Stomach (tissue), 8 donors: ENCODE measurements at regions not wholly inside any gene's neighbourhood (a gene's known extent, or its start where the extent isn't known, plus 50 kb on each side); places are given as distances from the start of the nearest gene placed in this dataset.

Source experiments
- DNase-seq, 2 donors: peaks; one replicate each; pipeline versions ENCODE4 v3.0.0 to v3.0.0-alpha.2; 2013 to 2019
- H3K27ac ChIP-seq, 5 donors: fragments of 200-600 bp in 4 of 5; sonication (generic) in 4 of 5; one replicate each; pipeline ENCODE4 v1.5.1; 2013 to 2019; ENCODE audit warnings: mild to moderate bottlenecking in 1 of 5, moderate library complexity in 1 of 5
- H3K27me3 ChIP-seq, 3 donors: fragments of 200-600 bp; sonication (generic); one replicate each; pipeline ENCODE4 v1.5.1; 2017 to 2019; ENCODE audit warnings: mixed run types in 1 of 3
- H3K36me3 ChIP-seq, 4 donors: fragments of 200-600 bp; sonication (generic); 1 replicate in 3 of 4; 2 replicates in 1 of 4; pipeline ENCODE4 v1.5.1; 2016 to 2019
- H3K4me1 ChIP-seq, 4 donors: fragments of 200-600 bp; sonication (generic); one replicate each; pipeline ENCODE4 v1.5.1; 2016 to 2019
- H3K4me3 ChIP-seq, 4 donors: fragments of 200-600 bp; sonication (generic) in 3 of 4; one replicate each; pipeline ENCODE4 v1.5.1; 2016 to 2019; ENCODE audit warnings: mild to moderate bottlenecking in 1 of 4
- H3K9me3 ChIP-seq, 4 donors: fragments of 200-600 bp; sonication (generic); one replicate each; pipeline ENCODE4 v1.5.1; 2016 to 2019
- EP300 ChIP-seq: sonication (generic); formaldehyde crosslinking; IDR thresholded peaks from one replicate; pipeline ENCODE4 v1.6.1; 2017; ENCODE audit warnings: antibody characterized with exemption
- POLR2A ChIP-seq, 4 donors: fragments of 450-650 bp; IDR thresholded peaks; one replicate each; pipeline ENCODE4 v1.6.1; 2016; ENCODE audit warnings: antibody characterized with exemption in 4 of 4, control low read depth in 2 of 4, mild to moderate bottlenecking in 1 of 4, moderate library complexity in 1 of 4
- POLR2AphosphoS5 ChIP-seq, 3 donors: sonication (generic); formaldehyde crosslinking; IDR thresholded peaks; one replicate each; pipeline ENCODE4 v1.6.1; 2016; ENCODE audit warnings: antibody characterized with exemption in 3 of 3
- WGBS, 5 donors: extraction: QIAGEN DNeasy Blood & Tissue Kit in 3 of 5; methylation state at CpG; one replicate each; pipeline versions ENCODE4 v1.1.5 to v1.1.7; 2013 to 2018; 5-methylcytosine and 5-hydroxymethylcytosine counted together
- intact Hi-C: fragments of 100-400 bp; cut with DNase I; formaldehyde crosslinking; loops from one replicate; pipeline ENCODE4 v1.15.1; 2023; ENCODE audit warnings: low total_unique reads
- TF ChIP-seq, protein P1 (sequence below), 7 experiments: fragments of 450-650 bp in 4 of 7; fragments of 200-600 bp in 3 of 7; sonication (generic) in 3 of 7; IDR thresholded peaks; one replicate each; pipeline ENCODE4 v1.5.1; 2016 to 2019; ENCODE audit warnings: antibody characterized with exemption in 7 of 7, control low read depth in 2 of 7, mild to moderate bottlenecking in 1 of 7
- donor health status: healthy with polysubstance abuse.
- donor health status: Bipolar disorder and iron deficiency.
- donor health status: healthy.

DNA sequence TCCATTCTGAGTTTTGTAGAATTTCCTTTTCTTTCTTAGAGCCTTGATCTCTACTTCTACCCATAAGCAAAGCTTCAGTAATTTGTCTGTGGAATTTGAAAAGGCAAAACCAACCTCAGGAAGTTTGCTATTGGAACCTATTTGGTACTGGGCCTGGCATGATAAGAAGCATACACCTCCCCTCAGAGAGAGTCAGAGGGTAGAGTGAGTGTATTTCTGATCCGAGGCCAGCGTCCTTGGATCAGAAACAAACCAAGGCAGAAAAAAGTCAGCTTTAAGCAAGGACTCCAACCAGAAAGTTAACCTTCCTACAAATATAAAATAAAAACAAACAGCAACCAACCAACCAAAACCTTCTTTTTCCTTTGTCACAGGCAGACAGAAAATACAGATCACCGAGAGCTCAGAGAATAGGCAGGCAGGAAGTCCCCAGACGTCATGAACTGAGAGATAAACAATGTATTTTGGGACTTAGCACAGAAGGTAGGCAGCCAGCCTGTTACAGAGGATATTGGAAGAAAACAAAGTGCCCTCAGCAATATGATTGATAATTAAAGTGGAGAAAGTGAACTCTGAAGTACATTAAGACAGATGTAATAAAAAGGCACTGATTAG is 141.5 kb downstream of the NEDD1 start:
- no peak overlapping the region for H3K4me3 ChIP-seq
- TF ChIP-seq, protein P1, sequence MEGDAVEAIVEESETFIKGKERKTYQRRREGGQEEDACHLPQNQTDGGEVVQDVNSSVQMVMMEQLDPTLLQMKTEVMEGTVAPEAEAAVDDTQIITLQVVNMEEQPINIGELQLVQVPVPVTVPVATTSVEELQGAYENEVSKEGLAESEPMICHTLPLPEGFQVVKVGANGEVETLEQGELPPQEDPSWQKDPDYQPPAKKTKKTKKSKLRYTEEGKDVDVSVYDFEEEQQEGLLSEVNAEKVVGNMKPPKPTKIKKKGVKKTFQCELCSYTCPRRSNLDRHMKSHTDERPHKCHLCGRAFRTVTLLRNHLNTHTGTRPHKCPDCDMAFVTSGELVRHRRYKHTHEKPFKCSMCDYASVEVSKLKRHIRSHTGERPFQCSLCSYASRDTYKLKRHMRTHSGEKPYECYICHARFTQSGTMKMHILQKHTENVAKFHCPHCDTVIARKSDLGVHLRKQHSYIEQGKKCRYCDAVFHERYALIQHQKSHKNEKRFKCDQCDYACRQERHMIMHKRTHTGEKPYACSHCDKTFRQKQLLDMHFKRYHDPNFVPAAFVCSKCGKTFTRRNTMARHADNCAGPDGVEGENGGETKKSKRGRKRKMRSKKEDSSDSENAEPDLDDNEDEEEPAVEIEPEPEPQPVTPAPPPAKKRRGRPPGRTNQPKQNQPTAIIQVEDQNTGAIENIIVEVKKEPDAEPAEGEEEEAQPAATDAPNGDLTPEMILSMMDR (IDR thresholded peaks at IDR 0.05), result no peak
- TF ChIP-seq POLR2A (IDR thresholded peaks at IDR 0.05) (no peak), POLR2AphosphoS5 (IDR thresholded peaks at IDR 0.05) (no peak), EP300 (no peak)
- H3K4me1 ChIP-seq, result no peaks in the 10 kb centered on the region
- H3K27me3 ChIP-seq, result no peaks in the 10 kb centered on the region
- no peaks in the 10 kb centered on the region for H3K36me3 ChIP-seq
- H3K27ac ChIP-seq, result no peak overlapping the region
- H3K9me3 ChIP-seq, result no peaks in the 10 kb centered on the region
- DNase-seq, result peak in 1 of 2 donors; percentile 11
- intact Hi-C loops, result no loop called here
- WGBS, 5 donors, result 32 to 45% (median 35%) methylated on average over 4 of the region's 4 CpGs

DNA sequence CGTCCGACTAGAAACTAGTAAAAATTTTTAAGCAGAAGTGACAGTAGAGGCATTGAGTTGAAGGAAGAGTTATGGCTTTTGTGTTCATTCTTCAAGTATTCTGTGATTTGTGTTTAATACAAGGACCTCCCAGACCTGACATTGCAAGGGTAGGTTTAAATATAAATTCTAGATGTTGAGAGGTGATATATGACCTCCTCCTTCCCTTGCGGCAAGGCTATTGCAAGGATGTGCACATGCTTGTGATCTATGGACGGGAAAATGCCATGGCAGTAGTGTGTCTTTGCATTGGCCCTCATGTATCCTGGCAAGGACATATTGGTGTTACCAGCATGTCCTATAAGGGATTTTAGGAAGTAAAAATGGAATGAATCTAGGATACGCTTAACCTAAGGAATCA is 143.5 kb downstream of the NEDD1 start:
- DNase-seq, result no peak
- H3K27me3 ChIP-seq, result no peaks in the 10 kb centered on the region
- H3K9me3 ChIP-seq, result no peaks in the 10 kb centered on the region
- H3K27ac ChIP-seq, result no peak overlapping the region
- H3K36me3 ChIP-seq, result no peaks in the 10 kb centered on the region
- TF ChIP-seq, protein P1 (IDR thresholded peaks at IDR 0.05), result no peak
- TF ChIP-seq EP300, result no peak
- no peak for TF ChIP-seq POLR2AphosphoS5 (IDR thresholded peaks at IDR 0.05)
- H3K4me3 ChIP-seq, result no peak overlapping the region
- WGBS, 5 donors, result 74 to 92% (median 77%) methylated on average over 5 of the region's 5 CpGs
- H3K4me1 ChIP-seq, result no peaks in the 10 kb centered on the region
- intact Hi-C loops, result no loop called here

DNA sequence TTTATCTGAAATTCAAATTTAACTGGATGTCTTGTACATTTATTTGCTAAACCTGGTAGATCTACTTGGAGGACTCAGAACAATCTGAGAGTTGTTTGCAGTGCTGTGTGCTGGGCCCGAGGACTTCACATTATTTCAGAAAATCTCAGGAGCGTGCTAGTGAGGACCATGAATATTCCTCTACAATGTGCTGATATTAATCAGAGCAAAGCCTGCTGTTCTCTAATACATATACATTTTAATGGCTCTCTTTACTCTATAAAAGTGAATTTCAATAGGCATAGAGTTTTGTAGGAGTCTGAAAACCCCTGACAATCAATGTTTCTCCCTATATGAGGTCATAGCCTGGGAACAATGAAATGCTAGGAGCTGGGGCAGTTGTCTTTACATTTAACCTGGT is 144.3 kb downstream of the NEDD1 start:
- intact Hi-C loops, result no loop called here
- DNase-seq, result no peak
- H3K27ac ChIP-seq, result no peak overlapping the region
- no peaks in the 10 kb centered on the region for H3K27me3 ChIP-seq
- H3K9me3 ChIP-seq, result no peaks in the 10 kb centered on the region
- WGBS, 5 donors, result 82 to 91% (median 89%) methylated on average over 2 of the region's 2 CpGs
- H3K4me3 ChIP-seq, result no peak overlapping the region
- no peak for TF ChIP-seq POLR2AphosphoS5 (IDR thresholded peaks at IDR 0.05)
- no peak for TF ChIP-seq POLR2A (IDR thresholded peaks at IDR 0.05)
- TF ChIP-seq, protein P1 (IDR thresholded peaks at IDR 0.05), result no peak
- TF ChIP-seq EP300, result no peak
- no peaks in the 10 kb centered on the region for H3K36me3 ChIP-seq
- H3K4me1 ChIP-seq, result no peaks in the 10 kb centered on the region

DNA sequence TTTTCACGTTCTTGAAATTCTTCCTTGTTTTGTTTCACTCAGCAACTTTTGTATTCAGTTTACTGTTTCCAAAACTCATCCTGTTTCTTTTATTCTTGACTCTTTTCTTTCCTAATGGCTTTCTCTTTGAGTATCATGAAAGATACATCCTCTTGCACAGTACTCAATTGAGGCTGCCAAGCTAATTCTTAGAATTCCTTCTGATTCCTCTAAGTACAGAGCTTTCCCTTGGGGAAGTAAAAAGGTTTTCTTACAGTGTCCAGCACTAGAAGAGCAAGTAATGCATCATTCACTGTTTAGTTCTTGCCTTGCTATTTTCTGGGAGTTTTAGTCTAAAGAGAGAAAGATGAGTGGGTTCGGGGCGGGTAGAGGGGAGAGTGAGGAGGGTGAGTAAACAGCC is 154.1 kb downstream of the NEDD1 start:
- TF ChIP-seq POLR2A (IDR thresholded peaks at IDR 0.05), result no peak
- no peak for TF ChIP-seq POLR2AphosphoS5 (IDR thresholded peaks at IDR 0.05)
- TF ChIP-seq, protein P1 (IDR thresholded peaks at IDR 0.05), result no peak
- TF ChIP-seq EP300, result no peak
- Histone ChIP-seq H3K4me1 (no peaks in the 10 kb centered on the region), H3K4me3 (no peak overlapping the region), H3K9me3 (peaks cover 0 to 7% (median 2%) of the 10 kb centered on the region in 4 donors), H3K27ac (no peak overlapping the region), H3K36me3 (no peaks in the 10 kb centered on the region), H3K27me3 (no peaks in the 10 kb centered on the region)
- DNase-seq, result peak in 1 of 2 donors; percentile 32
- 51 to 66% (median 57%) methylated on average over 3 of the region's 3 CpGs for WGBS, 5 donors
- intact Hi-C loops, result no loop called here
